Upper lobe of right lung (tissue), 1 donor: ENCODE measurements at regions not wholly inside any gene's neighbourhood (a gene's known extent, or its start where the extent isn't known, plus 50 kb on each side); places are given as distances from the start of the nearest gene placed in this dataset.
A peak's percentile ranks its signal among the peaks of the same experiment; 100 is the strongest.

Experiments
- ATAC-seq: fragments of 200-7000 bp; cut with Tn5 transposase; one replicate; pipeline ENCODE4 v1.9.1; 2020; ENCODE audit warnings: mild to moderate bottlenecking, moderate library complexity
- DNase-seq: peaks from one replicate; pipeline ENCODE4 v3.0.0-alpha.2; 2020
- H3K27ac ChIP-seq: fragments of 200-600 bp; one replicate; pipeline ENCODE4 v1.8.0; 2022
- H3K27me3 ChIP-seq: fragments of 200-600 bp; one replicate; pipeline ENCODE4 v1.8.0; 2022; ENCODE audit warnings: mild to moderate bottlenecking
- H3K36me3 ChIP-seq: fragments of 200-600 bp; one replicate; pipeline ENCODE4 v1.8.0; 2022
- H3K4me1 ChIP-seq: fragments of 200-600 bp; one replicate; pipeline ENCODE4 v1.8.0; 2022
- H3K4me3 ChIP-seq: fragments of 200-600 bp; one replicate; pipeline ENCODE4 v1.8.0; 2022; ENCODE audit warnings: mild to moderate bottlenecking
- H3K9me3 ChIP-seq: fragments of 200-600 bp; one replicate; pipeline ENCODE4 v1.8.0; 2022
- CTCF ChIP-seq: fragments of 200-600 bp; IDR thresholded peaks from one replicate; pipeline ENCODE4 v1.8.0; 2022; ENCODE audit warnings: antibody characterized with exemption
- intact Hi-C: fragments of 100-400 bp; cut with DNase I; formaldehyde crosslinking; loops from one replicate; pipeline ENCODE4 v1.11.0; 2022
- donor health status: DM: no; HTN: yes; CAD: no; lungs with severe emphysema.

GRCh38 chr10:120282421-120282820 is 174.6 kb upstream of the PLPP4 start:
- TF ChIP-seq CTCF: no peak
- Histone ChIP-seq H3K9me3 (no peaks in the 10 kb centered on the region), H3K4me3 (no peak overlapping the region), H3K4me1 (no peaks in the 10 kb centered on the region), H3K27me3 (no peaks in the 10 kb centered on the region), H3K36me3 (no peaks in the 10 kb centered on the region), H3K27ac (no peak overlapping the region)
- intact Hi-C loops: no loop called here
- no peak for DNase-seq
- no peak for ATAC-seq

GRCh38 chr10:120282846-120283492 is 174.1 kb upstream of the PLPP4 start:
- ATAC-seq: no peak
- Histone ChIP-seq H3K9me3 (no peaks in the 10 kb centered on the region), H3K4me1 (no peaks in the 10 kb centered on the region), H3K27me3 (no peaks in the 10 kb centered on the region), H3K4me3 (no peak overlapping the region), H3K27ac (no peak overlapping the region), H3K36me3 (no peaks in the 10 kb centered on the region)
- no peak for TF ChIP-seq CTCF
- DNase-seq: no peak
- intact Hi-C loops: no loop called here

GRCh38 chr10:120285408-120285807 is 171.6 kb upstream of the PLPP4 start:
- Histone ChIP-seq H3K27ac (no peak overlapping the region), H3K4me1 (no peaks in the 10 kb centered on the region), H3K9me3 (no peaks in the 10 kb centered on the region), H3K36me3 (no peaks in the 10 kb centered on the region), H3K4me3 (no peak overlapping the region), H3K27me3 (no peaks in the 10 kb centered on the region)
- ATAC-seq (no peak), DNase-seq (no peak)
- no peak for TF ChIP-seq CTCF
- intact Hi-C loops: no loop called here

- DNase-seq (no peak), ATAC-seq (peak; percentile 85)
- H3K9me3 ChIP-seq: no peaks in the 10 kb centered on the region
- no peaks in the 10 kb centered on the region for H3K36me3 ChIP-seq
- no peaks in the 10 kb centered on the region for H3K27me3 ChIP-seq
- intact Hi-C loops: no loop called here
- no peaks in the 10 kb centered on the region for H3K4me1 ChIP-seq
- H3K27ac ChIP-seq: no peak overlapping the region
- no peak for TF ChIP-seq CTCF
- H3K4me3 ChIP-seq: no peak overlapping the region
These were observed 170.7 kb upstream of the PLPP4 start for GRCh38 chr10:120286280-120286679.

- Histone ChIP-seq H3K9me3 (no peaks in the 10 kb centered on the region), H3K4me1 (no peaks in the 10 kb centered on the region), H3K4me3 (no peak overlapping the region), H3K27ac (no peak overlapping the region), H3K36me3 (no peaks in the 10 kb centered on the region), H3K27me3 (no peaks in the 10 kb centered on the region)
- intact Hi-C loops: no loop called here
- no peak for ATAC-seq
- TF ChIP-seq CTCF: no peak
- no peak for DNase-seq
These were observed 156.5 kb upstream of the PLPP4 start for GRCh38 chr10:120300513-120300912.

- Histone ChIP-seq H3K27me3 (no peaks in the 10 kb centered on the region), H3K36me3 (no peaks in the 10 kb centered on the region), H3K4me1 (no peaks in the 10 kb centered on the region), H3K4me3 (no peak overlapping the region), H3K27ac (no peak overlapping the region), H3K9me3 (no peaks in the 10 kb centered on the region)
- intact Hi-C loops: no loop called here
- DNase-seq (no peak), ATAC-seq (no peak)
- TF ChIP-seq CTCF: no peak
These were observed 148.4 kb upstream of the PLPP4 start for GRCh38 chr10:120308589-120308988.
